ENCODE measurements at regions not wholly inside any gene's neighbourhood (a gene's known extent, or its start where the extent isn't known, plus 50 kb on each side); places are given as distances from the start of the nearest gene placed in this dataset.

DNA sequence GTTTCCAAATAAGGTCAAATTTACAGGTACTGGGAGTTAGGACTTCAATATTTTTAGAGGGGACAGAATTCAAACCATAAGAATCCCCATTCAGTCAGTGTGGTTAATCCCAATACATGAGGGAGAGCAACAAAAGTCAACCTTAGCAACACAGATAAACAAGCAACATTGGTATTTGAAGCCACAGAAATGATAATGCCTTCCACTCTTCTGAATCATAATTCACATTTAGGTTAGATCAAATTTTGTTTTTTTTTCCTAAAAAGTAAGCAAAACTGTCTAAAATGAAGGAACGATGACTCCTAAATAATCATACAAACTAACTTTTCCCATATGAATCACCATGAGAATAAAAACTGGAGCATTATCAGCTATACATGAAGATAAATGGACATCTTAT lies 246.0 kb upstream of the TENT5A start:
- Histone ChIP-seq H3K9ac (ENCODE audit: low read depth in 1 of 2, low read length in 2 of 2) (no peak overlapping the region), H3K27me3 (ENCODE audit: control insufficient read depth in 4 of 4, insufficient read depth in 4 of 4, low read length in 3 of 4) (no peaks in the 10 kb centered on the region), H3K9me3 (ENCODE audit: control insufficient read depth in 4 of 4, low read length in 3 of 4) (no peaks in the 10 kb centered on the region), H3K36me3 (ENCODE audit: control insufficient read depth in 4 of 4, insufficient read depth in 3 of 4, low read depth in 1 of 4, low read length in 3 of 4) (no peaks in the 10 kb centered on the region), H3K4me1 (ENCODE audit: control insufficient read depth in 4 of 4, insufficient read depth in 4 of 4, low read length in 3 of 4) (no peaks in the 10 kb centered on the region), H3K4me3 (ENCODE audit: low read depth in 1 of 3, low read length in 3 of 3) (no peak overlapping the region), H3K27ac (ENCODE audit: low read depth in 1 of 2, low read length in 2 of 2) (no peak overlapping the region)
- 95% methylated on average over 1 of the region's 1 CpG for WGBS
- no peak for DNase-seq (ENCODE audit: low spot score)
- TF ChIP-seq HNF4A (conservative IDR thresholded peaks at IDR 0.05) (no peak), HNF4G (IDR thresholded peaks at IDR 0.05) (no peak), YY1 (IDR thresholded peaks at IDR 0.05) (no peak), JUND (IDR thresholded peaks at IDR 0.05) (no peak), NR2F2 (IDR thresholded peaks at IDR 0.05) (no peak), FOXA1 (IDR thresholded peaks at IDR 0.05) (no peak), RXRA (IDR thresholded peaks at IDR 0.05) (no peak), SP1 (IDR thresholded peaks at IDR 0.05) (no peak), FOXA2 (IDR thresholded peaks at IDR 0.05) (no peak), GABPA (IDR thresholded peaks at IDR 0.05 in 1 of 2, conservative IDR thresholded peaks at IDR 0.05 in 1 of 2) (no peak), RAD21 (IDR thresholded peaks at IDR 0.05) (no peak), EGR1 (IDR thresholded peaks at IDR 0.05; ENCODE audit: low read depth in 2 of 2) (no peak)
- TF ChIP-seq, protein P1, sequence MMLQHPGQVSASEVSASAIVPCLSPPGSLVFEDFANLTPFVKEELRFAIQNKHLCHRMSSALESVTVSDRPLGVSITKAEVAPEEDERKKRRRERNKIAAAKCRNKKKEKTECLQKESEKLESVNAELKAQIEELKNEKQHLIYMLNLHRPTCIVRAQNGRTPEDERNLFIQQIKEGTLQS (IDR thresholded peaks at IDR 0.05) = no peak
- TF ChIP-seq, protein P2, sequence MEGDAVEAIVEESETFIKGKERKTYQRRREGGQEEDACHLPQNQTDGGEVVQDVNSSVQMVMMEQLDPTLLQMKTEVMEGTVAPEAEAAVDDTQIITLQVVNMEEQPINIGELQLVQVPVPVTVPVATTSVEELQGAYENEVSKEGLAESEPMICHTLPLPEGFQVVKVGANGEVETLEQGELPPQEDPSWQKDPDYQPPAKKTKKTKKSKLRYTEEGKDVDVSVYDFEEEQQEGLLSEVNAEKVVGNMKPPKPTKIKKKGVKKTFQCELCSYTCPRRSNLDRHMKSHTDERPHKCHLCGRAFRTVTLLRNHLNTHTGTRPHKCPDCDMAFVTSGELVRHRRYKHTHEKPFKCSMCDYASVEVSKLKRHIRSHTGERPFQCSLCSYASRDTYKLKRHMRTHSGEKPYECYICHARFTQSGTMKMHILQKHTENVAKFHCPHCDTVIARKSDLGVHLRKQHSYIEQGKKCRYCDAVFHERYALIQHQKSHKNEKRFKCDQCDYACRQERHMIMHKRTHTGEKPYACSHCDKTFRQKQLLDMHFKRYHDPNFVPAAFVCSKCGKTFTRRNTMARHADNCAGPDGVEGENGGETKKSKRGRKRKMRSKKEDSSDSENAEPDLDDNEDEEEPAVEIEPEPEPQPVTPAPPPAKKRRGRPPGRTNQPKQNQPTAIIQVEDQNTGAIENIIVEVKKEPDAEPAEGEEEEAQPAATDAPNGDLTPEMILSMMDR (IDR thresholded peaks at IDR 0.05; ENCODE audit: low read depth, low read length, missing input control) = no peak
- TF ChIP-seq, protein P3, sequence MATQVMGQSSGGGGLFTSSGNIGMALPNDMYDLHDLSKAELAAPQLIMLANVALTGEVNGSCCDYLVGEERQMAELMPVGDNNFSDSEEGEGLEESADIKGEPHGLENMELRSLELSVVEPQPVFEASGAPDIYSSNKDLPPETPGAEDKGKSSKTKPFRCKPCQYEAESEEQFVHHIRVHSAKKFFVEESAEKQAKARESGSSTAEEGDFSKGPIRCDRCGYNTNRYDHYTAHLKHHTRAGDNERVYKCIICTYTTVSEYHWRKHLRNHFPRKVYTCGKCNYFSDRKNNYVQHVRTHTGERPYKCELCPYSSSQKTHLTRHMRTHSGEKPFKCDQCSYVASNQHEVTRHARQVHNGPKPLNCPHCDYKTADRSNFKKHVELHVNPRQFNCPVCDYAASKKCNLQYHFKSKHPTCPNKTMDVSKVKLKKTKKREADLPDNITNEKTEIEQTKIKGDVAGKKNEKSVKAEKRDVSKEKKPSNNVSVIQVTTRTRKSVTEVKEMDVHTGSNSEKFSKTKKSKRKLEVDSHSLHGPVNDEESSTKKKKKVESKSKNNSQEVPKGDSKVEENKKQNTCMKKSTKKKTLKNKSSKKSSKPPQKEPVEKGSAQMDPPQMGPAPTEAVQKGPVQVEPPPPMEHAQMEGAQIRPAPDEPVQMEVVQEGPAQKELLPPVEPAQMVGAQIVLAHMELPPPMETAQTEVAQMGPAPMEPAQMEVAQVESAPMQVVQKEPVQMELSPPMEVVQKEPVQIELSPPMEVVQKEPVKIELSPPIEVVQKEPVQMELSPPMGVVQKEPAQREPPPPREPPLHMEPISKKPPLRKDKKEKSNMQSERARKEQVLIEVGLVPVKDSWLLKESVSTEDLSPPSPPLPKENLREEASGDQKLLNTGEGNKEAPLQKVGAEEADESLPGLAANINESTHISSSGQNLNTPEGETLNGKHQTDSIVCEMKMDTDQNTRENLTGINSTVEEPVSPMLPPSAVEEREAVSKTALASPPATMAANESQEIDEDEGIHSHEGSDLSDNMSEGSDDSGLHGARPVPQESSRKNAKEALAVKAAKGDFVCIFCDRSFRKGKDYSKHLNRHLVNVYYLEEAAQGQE (IDR thresholded peaks at IDR 0.05) = no peak
- TF ChIP-seq, protein P4, sequence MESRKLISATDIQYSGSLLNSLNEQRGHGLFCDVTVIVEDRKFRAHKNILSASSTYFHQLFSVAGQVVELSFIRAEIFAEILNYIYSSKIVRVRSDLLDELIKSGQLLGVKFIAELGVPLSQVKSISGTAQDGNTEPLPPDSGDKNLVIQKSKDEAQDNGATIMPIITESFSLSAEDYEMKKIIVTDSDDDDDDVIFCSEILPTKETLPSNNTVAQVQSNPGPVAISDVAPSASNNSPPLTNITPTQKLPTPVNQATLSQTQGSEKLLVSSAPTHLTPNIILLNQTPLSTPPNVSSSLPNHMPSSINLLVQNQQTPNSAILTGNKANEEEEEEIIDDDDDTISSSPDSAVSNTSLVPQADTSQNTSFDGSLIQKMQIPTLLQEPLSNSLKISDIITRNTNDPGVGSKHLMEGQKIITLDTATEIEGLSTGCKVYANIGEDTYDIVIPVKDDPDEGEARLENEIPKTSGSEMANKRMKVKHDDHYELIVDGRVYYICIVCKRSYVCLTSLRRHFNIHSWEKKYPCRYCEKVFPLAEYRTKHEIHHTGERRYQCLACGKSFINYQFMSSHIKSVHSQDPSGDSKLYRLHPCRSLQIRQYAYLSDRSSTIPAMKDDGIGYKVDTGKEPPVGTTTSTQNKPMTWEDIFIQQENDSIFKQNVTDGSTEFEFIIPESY (IDR thresholded peaks at IDR 0.05) = no peak

Data from liver (tissue), 8 donors.